Muscle of leg (tissue), 3 donors: ENCODE measurements at regions not wholly inside any gene's neighbourhood (a gene's known extent, or its start where the extent isn't known, plus 50 kb on each side); places are given as distances from the start of the nearest gene placed in this dataset.

Experiments used
- DNase-seq: peaks from one replicate; pipeline ENCODE4 v3.0.0; 2013
- H3K27ac ChIP-seq: one replicate; pipeline ENCODE4 v1.5.1; 2013; ENCODE audit warnings: mild to moderate bottlenecking, low read length, control low read depth
- H3K27me3 ChIP-seq: one replicate; pipeline ENCODE4 v1.6.1; 2013; ENCODE audit warnings: low read length; ENCODE audit not compliant: control insufficient read depth, insufficient read depth
- H3K36me3 ChIP-seq: one replicate; pipeline ENCODE4 v1.6.1; 2013; ENCODE audit warnings: low read length; ENCODE audit not compliant: control insufficient read depth, insufficient read depth
- H3K4me1 ChIP-seq: one replicate; pipeline ENCODE4 v1.6.1; 2013; ENCODE audit warnings: low read length; ENCODE audit not compliant: control insufficient read depth, insufficient read depth
- H3K4me3 ChIP-seq: one replicate; pipeline ENCODE4 v1.5.1; 2013; ENCODE audit warnings: low read length, control low read depth
- H3K9me3 ChIP-seq: replicated peaks from 2 replicates; pipeline ENCODE4 v1.6.1; 2013; ENCODE audit warnings: low read depth, low read length; ENCODE audit not compliant: control insufficient read depth
- WGBS: methylation state at CpG from one replicate; pipeline ENCODE4 v1.1.5; 2013; ENCODE audit warnings: missing lambda C conversion rate; ENCODE audit not compliant: insufficient coverage; 5-methylcytosine and 5-hydroxymethylcytosine counted together

DNA sequence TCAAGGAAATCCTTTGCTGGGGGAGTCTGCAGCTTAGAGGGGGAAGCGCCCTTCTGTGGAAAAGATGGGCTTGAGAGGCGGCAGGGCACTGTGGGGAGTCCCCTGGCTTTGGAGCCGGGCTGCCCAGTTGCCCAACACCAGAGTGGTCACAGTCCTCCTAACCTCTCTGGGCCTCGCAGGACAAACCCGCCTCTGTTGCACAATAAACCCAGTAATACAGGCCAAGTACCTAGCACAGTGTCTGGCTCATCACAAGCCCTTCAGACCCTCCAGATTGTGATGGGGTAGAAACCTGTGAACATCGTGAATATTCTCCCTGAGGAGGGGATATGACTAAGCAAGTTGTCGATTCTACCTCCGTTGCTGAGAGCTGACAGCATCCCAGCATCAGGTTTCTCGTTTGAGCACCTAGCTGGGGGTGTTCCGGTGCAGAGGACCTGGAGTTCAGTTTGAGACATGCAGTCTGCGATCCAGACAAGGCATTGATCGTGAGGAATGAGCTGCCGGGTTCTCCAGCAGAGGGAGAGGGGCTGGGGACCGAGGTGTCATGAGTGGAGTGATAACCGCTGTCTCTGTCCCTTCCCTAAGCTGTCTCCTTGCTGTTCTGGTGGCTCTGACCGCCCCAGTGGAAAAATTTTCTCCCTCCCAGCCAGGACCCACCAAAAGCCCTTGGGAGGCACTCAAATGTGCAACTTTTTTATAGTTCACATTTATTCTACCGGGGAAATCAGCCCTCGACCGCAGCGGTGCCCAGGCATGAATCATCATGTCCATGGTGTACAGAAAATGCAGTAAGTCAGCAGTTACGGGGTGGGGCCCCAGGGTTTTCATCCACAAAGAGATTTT, 161.9 kb downstream of the WSCD1 start:
- 43% methylated on average over 9 of the region's 21 CpGs for WGBS
- H3K9me3 ChIP-seq: no peaks in the 10 kb centered on the region
- DNase-seq: no peak
- H3K36me3 ChIP-seq: no peaks in the 10 kb centered on the region
- no peak overlapping the region for H3K27ac ChIP-seq
- no peak overlapping the region for H3K4me3 ChIP-seq
- H3K4me1 ChIP-seq: no peaks in the 10 kb centered on the region
- H3K27me3 ChIP-seq: peaks cover 2% of the 10 kb centered on the region

DNA sequence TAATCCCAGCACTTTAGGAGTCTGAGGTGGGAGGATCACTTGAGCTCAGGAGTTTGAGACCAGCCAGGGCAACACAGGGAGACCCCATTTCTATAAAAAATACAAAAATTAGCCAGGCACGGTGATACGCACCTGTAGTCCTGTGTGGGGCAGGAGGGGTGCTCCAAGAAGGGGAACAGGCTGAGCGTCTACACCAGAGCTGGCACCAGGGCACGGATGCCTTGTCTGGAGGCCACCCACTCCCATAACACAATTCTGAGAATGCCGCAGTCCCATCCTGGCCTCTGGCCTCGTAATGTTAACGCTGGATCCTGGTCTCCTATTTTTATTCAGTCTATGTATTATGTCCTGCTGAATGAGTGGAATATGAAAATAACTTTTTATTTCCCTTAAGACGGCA, 161.3 kb downstream of the WSCD1 start:
- no peaks in the 10 kb centered on the region for H3K4me1 ChIP-seq
- WGBS: 100% methylated on average over 2 of the region's 8 CpGs
- DNase-seq: no peak
- no peak overlapping the region for H3K4me3 ChIP-seq
- peaks cover 2% of the 10 kb centered on the region for H3K27me3 ChIP-seq
- no peaks in the 10 kb centered on the region for H3K9me3 ChIP-seq
- no peaks in the 10 kb centered on the region for H3K36me3 ChIP-seq
- H3K27ac ChIP-seq: no peak overlapping the region

DNA sequence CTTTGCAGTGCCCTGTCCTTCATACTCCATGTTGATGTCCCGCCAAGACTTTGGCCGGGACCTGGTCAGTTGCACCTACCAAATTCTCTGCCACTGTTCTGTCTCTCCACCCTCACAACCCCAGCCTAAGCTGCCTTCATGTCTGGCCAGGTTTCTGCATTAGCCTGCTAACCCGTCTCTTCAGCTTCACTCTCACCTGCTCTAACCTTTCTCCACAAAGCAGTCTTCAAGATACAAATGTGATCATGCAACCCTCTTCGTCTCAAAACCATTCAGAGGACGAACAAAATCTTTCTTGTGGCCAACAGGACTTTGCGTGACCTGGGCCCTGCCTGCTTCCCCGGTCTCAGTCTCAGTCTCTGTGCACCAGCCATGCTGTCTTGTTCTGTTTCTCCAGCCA, 148.2 kb downstream of the WSCD1 start:
- Histone ChIP-seq H3K9me3 (peaks cover 6% of the 10 kb centered on the region), H3K27ac (no peak overlapping the region), H3K4me3 (no peak overlapping the region), H3K4me1 (peaks cover 3% of the 10 kb centered on the region), H3K27me3 (no peaks in the 10 kb centered on the region), H3K36me3 (no peaks in the 10 kb centered on the region)
- DNase-seq: no peak
- 82% methylated on average over 7 of the region's 7 CpGs for WGBS

DNA sequence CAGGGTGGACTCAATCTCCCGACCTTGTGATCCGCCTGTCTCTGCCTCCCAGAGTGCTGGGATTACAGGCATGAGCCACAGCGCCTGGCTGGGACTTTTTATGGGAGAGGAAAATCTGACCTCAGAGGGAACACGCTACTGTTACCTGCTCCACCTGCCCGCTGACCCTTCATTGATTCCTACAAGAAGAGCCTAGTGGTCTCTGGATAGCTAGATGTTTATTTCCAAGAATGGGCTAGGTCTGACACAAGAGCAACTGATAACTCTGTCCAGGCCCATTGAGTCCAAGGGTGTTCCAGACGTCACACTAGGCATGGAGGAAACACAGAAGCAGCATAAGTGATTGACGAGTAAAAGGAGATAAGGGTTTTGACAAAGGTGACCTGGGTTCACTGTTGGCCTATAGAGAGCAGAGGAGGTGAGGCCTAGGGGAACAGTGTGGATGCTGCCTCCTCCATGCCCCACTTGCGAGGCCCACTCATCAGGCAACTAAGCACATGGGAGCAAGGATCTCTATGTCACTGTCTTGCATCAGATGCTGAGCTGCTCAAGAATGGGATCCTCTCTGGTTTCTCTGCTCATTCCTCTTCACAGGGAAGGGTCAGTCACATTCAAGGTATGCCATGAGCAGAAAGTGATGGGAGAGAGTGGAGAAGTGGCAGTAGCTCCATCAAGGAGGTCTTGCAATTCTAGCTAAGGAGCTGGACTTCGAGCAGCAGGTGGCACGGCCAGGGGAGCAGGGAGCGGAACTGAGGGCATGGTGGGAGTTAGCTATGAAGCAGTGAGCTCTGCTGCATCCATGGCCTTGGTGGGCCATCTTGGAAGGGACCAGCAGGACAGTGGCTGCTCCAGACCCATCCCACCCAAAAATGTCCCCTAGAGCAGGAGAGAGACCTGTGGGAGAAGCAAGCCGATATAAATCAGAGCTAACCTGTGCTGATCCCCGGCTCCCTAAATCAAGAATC, 145.2 kb downstream of the WSCD1 start:
- 87% methylated on average over 8 of the region's 13 CpGs for WGBS
- DNase-seq: no peak
- H3K27me3 ChIP-seq: peaks cover 2% of the 10 kb centered on the region

DNA sequence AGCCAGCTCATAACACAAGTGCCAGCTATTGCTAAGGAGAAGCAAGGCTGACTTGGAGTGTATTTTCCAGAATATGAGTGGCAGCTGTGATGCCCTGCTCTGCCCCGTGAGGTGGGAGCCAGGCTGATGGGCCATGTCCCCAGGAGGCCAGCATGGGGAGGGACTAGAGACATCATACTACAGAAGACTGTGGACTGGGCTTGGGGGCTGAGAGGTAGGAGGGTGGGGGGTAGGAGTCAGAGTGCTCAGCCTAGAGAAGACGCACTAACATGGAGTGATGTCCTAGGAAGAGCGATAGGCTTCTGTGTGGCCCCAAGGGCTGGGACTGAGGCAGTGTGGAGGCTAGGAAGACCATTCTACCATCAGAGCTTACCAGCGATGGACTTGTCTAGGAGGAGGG, 143.7 kb downstream of the WSCD1 start:
- Histone ChIP-seq H3K9me3 (no peaks in the 10 kb centered on the region), H3K4me1 (peaks cover 5% of the 10 kb centered on the region), H3K27me3 (peaks cover 2% of the 10 kb centered on the region), H3K27ac (no peak overlapping the region), H3K4me3 (no peak overlapping the region), H3K36me3 (no peaks in the 10 kb centered on the region)
- WGBS: 92% methylated on average over 3 of the region's 4 CpGs
- no peak for DNase-seq

More for the DNA sequence above, 145.2 kb downstream of the WSCD1 start:
- Histone ChIP-seq H3K9me3 (no peaks in the 10 kb centered on the region), H3K4me3 (no peak overlapping the region), H3K36me3 (no peaks in the 10 kb centered on the region), H3K27ac (no peak overlapping the region), H3K4me1 (peaks cover 5% of the 10 kb centered on the region)

DNA sequence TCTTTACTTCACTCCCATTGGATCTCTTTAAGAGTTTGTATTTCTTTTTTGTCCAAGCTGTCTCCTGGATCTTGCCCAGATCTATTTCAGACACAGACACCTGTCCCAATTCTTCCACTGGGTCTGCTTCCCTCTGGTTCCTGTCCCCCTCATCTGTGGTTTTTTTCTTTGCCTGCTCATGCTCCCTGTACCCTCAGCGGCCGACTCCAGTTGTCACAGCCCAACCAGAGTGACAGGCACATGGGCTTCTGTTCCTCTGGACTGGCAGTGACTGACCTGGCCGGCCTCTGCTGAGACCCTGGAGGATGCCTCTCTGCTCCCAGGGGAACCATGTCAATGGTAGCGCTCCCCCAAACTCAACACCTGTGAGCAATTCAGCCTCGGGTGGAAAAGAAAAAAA, 142.6 kb downstream of the WSCD1 start:
- Histone ChIP-seq H3K4me1 (peaks cover 5% of the 10 kb centered on the region), H3K4me3 (no peak overlapping the region), H3K27me3 (peaks cover 2% of the 10 kb centered on the region), H3K36me3 (no peaks in the 10 kb centered on the region), H3K9me3 (no peaks in the 10 kb centered on the region), H3K27ac (no peak overlapping the region)
- peak; percentile 46 for DNase-seq
- WGBS: 60% methylated on average over 3 of the region's 5 CpGs

DNA sequence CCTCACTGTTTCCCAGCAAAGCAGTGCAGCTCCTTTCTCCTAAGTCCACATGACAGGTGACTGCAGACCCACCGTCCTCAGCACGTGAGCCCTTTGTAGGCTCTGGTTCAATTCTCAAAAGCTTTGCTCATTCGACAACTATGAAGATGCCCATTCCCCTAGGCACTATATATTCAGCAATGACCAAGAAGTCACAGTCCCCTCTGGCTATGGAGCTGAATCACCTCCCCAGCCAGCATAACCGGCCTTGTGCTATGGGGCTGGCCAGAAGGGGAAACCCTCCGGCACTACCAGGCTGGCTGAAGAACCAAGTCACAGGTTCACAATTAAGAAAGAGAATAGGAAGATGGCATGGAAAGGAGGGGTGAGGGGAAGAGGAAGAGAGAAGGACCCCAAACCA, 139.7 kb downstream of the WSCD1 start:
- Histone ChIP-seq H3K36me3 (no peaks in the 10 kb centered on the region), H3K27ac (no peak overlapping the region), H3K4me3 (no peak overlapping the region), H3K9me3 (no peaks in the 10 kb centered on the region), H3K4me1 (peaks cover 5% of the 10 kb centered on the region), H3K27me3 (peaks cover 2% of the 10 kb centered on the region)
- 77% methylated on average over 4 of the region's 5 CpGs for WGBS
- DNase-seq: no peak

DNA sequence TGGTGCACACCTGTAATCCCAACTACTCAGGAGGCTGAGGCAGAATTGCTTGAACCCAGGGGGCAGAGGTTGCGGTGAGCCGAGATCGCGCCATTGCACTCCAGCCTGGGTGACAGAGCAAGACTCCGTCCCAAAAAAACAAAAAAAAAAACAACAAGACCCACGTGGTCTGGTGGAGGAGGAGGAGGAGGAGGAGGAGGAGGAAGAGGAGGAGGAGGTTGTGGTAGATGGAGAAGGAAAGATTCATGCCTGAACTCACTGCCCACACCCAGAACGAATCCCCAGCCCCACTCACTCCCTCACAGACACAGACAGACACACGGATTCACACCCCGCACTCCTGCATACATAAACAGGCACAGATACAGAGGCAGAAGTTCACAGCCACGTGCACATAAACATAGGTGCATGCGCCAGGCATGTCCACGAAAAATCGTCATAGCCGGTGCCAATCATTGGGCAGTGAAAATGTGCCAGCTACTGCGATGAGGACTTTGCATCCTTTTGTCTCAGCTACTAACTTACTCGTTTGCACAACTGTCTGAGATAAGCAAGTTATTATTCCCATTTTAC, 138.5 kb downstream of the WSCD1 start:
- H3K4me3 ChIP-seq: no peak overlapping the region
- H3K27me3 ChIP-seq: peaks cover 2% of the 10 kb centered on the region
- no peaks in the 10 kb centered on the region for H3K9me3 ChIP-seq
- no peak for DNase-seq
- WGBS: 90% methylated on average over 8 of the region's 16 CpGs
- no peak overlapping the region for H3K27ac ChIP-seq
- H3K4me1 ChIP-seq: peaks cover 2% of the 10 kb centered on the region
- no peaks in the 10 kb centered on the region for H3K36me3 ChIP-seq

DNA sequence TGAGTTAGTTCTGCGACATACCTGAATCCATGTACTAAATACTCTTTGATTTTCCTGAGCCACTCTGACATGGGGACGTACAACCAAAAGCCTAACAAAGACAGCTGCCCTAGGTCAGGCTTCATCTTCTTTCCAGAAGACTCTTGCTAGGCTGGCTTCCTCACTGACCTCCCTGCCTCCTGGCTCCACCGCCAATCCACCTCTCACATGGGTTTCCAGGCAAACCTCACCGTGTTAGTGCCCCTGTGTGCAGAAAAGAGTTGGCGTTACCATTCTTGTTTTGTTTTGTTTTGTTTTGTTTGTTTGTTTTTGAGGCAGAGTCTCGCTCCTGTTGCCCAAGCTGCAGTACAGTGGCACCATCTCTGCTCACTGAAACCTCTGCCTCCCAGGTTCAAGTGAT, 135.3 kb downstream of the WSCD1 start:
- no peak for DNase-seq
- no peaks in the 10 kb centered on the region for H3K9me3 ChIP-seq
- H3K4me3 ChIP-seq: no peak overlapping the region
- 71% methylated on average over 3 of the region's 6 CpGs for WGBS
- no peaks in the 10 kb centered on the region for H3K36me3 ChIP-seq
- H3K27me3 ChIP-seq: no peaks in the 10 kb centered on the region
- H3K4me1 ChIP-seq: no peaks in the 10 kb centered on the region
- H3K27ac ChIP-seq: no peak overlapping the region

DNA sequence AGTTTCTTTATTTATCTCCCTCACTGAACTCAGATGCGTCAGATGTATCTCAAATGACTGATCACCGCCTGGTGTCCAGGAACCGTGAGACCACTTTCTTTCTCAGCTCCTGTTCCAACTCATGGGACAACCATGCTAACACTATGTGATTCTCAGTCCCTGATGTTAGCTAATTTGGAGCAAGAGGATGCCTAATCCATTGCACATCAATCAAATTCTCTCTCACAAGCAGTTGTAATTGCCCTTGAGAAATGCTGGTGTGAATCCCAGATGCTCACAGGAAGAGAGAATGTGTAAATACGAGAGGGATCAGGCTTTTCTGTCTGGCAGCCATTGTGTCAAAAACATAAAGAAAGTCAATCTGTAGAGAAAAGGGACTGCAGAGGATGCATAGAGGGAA, 134.9 kb downstream of the WSCD1 start:
- no peak overlapping the region for H3K4me3 ChIP-seq
- no peaks in the 10 kb centered on the region for H3K27me3 ChIP-seq
- no peak overlapping the region for H3K27ac ChIP-seq
- H3K36me3 ChIP-seq: no peaks in the 10 kb centered on the region
- no peak for DNase-seq
- H3K4me1 ChIP-seq: no peaks in the 10 kb centered on the region
- H3K9me3 ChIP-seq: no peaks in the 10 kb centered on the region
- WGBS: 45% methylated on average over 2 of the region's 4 CpGs
